Keratinocyte (primary cell): ENCODE measurements at regions not wholly inside any gene's neighbourhood (a gene's known extent, or its start where the extent isn't known, plus 50 kb on each side); places are given as distances from the start of the nearest gene placed in this dataset.

Experiments used
- DNase-seq: peaks from one replicate; pipeline ENCODE4 v3.0.0-alpha.2; 2011; ENCODE audit warnings: low read depth, missing footprints, low spot score
- FAIRE-seq: peaks from 2 replicates; lab custom pipeline; 2011; peaks lifted over from hg19 to GRCh38; lab: Jason Lieb, UNC
- H2AFZ ChIP-seq: 2 replicates; pipeline ENCODE4 v1.6.0; 2012; ENCODE audit warnings: low read length, control low read depth, inconsistent platforms; ENCODE audit not compliant: control insufficient read depth
- H3K27ac ChIP-seq: 2 replicates; pipeline ENCODE4 v1.5.1; 2011; ENCODE audit warnings: low read length; ENCODE audit not compliant: control insufficient read depth, insufficient read depth
- H3K27me3 ChIP-seq: 3 replicates; pipeline ENCODE4 v1.6.0; 2011; ENCODE audit warnings: low read length; ENCODE audit not compliant: control insufficient read depth, insufficient read depth; ENCODE audit errors: extremely low read depth
- H3K36me3 ChIP-seq, 2 experiments: 2 replicates in 1 of 2; 3 replicates in 1 of 2; pipeline ENCODE4 v1.5.1; 2011; ENCODE audit warnings: low read length in 2 of 2, mild to moderate bottlenecking in 1 of 2; ENCODE audit not compliant: control insufficient read depth in 2 of 2, insufficient read depth in 2 of 2; ENCODE audit errors: extremely low read depth in 1 of 2
- H3K4me1 ChIP-seq: 3 replicates; pipeline ENCODE4 v1.5.1; 2011; ENCODE audit warnings: low read length; ENCODE audit not compliant: control insufficient read depth, insufficient read depth; ENCODE audit errors: extremely low read depth
- H3K4me2 ChIP-seq: 3 replicates; pipeline ENCODE4 v1.6.0; 2011; ENCODE audit warnings: low read depth, low read length; ENCODE audit not compliant: control insufficient read depth, insufficient read depth; ENCODE audit errors: extremely low read depth
- H3K4me3 ChIP-seq, 3 experiments: fragments of 200-600 bp in 1 of 3; sonication (generic) in 1 of 3; 2 replicates in 2 of 3; 3 replicates in 1 of 3; pipeline ENCODE4 v1.5.1; 2011 to 2016; ENCODE audit warnings: low read length in 3 of 3, mild to moderate bottlenecking in 3 of 3, control low read depth in 2 of 3, inconsistent platforms in 1 of 3, low read depth in 1 of 3, mixed read lengths in 1 of 3, mixed run types in 1 of 3, moderate library complexity in 1 of 3; ENCODE audit not compliant: control insufficient read depth in 2 of 3, insufficient read depth in 2 of 3; ENCODE audit errors: extremely low read depth in 1 of 3
- H3K79me2 ChIP-seq: 2 replicates; pipeline ENCODE4 v1.6.0; 2012; ENCODE audit warnings: low read length; ENCODE audit not compliant: control insufficient read depth, insufficient read depth
- H3K9ac ChIP-seq: 3 replicates; pipeline ENCODE4 v1.6.0; 2011; ENCODE audit warnings: low read length; ENCODE audit not compliant: control insufficient read depth, insufficient read depth; ENCODE audit errors: extremely low read depth
- H3K9me1 ChIP-seq: 3 replicates; pipeline ENCODE4 v1.6.0; 2011; ENCODE audit warnings: low read length; ENCODE audit not compliant: control insufficient read depth, insufficient read depth; ENCODE audit errors: extremely low read depth
- H3K9me3 ChIP-seq: 2 replicates; pipeline ENCODE4 v1.5.1; 2012; ENCODE audit warnings: low read depth, low read length; ENCODE audit not compliant: control insufficient read depth
- H4K20me1 ChIP-seq: 3 replicates; pipeline ENCODE4 v1.6.0; 2011; ENCODE audit warnings: low read length; ENCODE audit not compliant: control insufficient read depth, insufficient read depth; ENCODE audit errors: extremely low read depth
- EZH2 ChIP-seq: IDR thresholded peaks from one replicate; pipeline ENCODE4 v1.6.1; 2012; ENCODE audit warnings: inconsistent platforms, mild to moderate bottlenecking, low read length, moderate library complexity
- dilution Hi-C: fragments of 300-500 bp; cut with MboI; formaldehyde crosslinking; loops from one replicate; pipeline ENCODE4 v1.7.0; 2020; ENCODE audit warnings: low sequenced_read_pairs; ENCODE audit not compliant: extremely low pct_ligation_motif_present
- TF ChIP-seq, protein P1 (sequence below), 3 experiments: IDR thresholded peaks in 1 of 3; conservative IDR thresholded peaks in 1 of 3; optimal IDR thresholded peaks in 1 of 3; 2 replicates in 2 of 3; 3 replicates in 1 of 3; pipeline versions ENCODE3 to v1.5.1; 2011; ENCODE audit warnings: low read length in 3 of 3, mild to moderate bottlenecking in 3 of 3, moderate library complexity in 2 of 3, control low read depth in 1 of 3, inconsistent platforms in 1 of 3; ENCODE audit not compliant: insufficient read depth in 2 of 3; ENCODE audit errors: extremely low read depth in 1 of 3

DNA sequence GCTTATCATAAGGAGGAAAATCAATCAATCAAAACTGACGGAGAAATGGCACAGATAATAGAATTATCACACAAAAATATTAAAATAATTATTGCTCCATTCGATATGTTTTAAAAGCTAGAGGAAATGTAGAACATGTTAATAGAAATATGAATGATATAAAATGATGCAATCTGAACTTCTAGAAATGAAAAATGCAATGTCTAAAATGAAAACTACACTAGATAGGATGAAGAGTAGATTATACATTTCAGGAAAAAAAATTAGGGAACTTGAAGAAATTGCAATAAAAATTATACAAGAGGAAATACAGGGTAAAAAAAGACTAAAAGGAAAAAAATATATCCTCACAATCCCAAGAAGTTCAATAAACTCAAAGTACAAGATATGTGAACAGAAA, 80.2 kb upstream of the TP63 start:
- no peak for DNase-seq
- no peak for FAIRE-seq
- dilution Hi-C loops: no loop called here
- H3K36me3 ChIP-seq: no peaks in the 10 kb centered on the region
- TF ChIP-seq, protein P1, sequence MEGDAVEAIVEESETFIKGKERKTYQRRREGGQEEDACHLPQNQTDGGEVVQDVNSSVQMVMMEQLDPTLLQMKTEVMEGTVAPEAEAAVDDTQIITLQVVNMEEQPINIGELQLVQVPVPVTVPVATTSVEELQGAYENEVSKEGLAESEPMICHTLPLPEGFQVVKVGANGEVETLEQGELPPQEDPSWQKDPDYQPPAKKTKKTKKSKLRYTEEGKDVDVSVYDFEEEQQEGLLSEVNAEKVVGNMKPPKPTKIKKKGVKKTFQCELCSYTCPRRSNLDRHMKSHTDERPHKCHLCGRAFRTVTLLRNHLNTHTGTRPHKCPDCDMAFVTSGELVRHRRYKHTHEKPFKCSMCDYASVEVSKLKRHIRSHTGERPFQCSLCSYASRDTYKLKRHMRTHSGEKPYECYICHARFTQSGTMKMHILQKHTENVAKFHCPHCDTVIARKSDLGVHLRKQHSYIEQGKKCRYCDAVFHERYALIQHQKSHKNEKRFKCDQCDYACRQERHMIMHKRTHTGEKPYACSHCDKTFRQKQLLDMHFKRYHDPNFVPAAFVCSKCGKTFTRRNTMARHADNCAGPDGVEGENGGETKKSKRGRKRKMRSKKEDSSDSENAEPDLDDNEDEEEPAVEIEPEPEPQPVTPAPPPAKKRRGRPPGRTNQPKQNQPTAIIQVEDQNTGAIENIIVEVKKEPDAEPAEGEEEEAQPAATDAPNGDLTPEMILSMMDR (optimal IDR thresholded peaks at IDR 0.05 in 1 of 3, IDR thresholded peaks at IDR 0.05 in 1 of 3, conservative IDR thresholded peaks at IDR 0.05 in 1 of 3; ENCODE audit: extremely low read depth in 1 of 3, insufficient read depth in 2 of 3, low read length in 3 of 3): no peak
- TF ChIP-seq EZH2: no peak
- H3K9me1 ChIP-seq: no peaks in the 10 kb centered on the region
- H2AFZ ChIP-seq: no peak overlapping the region
- H3K79me2 ChIP-seq: no peaks in the 10 kb centered on the region
- no peaks in the 10 kb centered on the region for H3K27me3 ChIP-seq
- no peak overlapping the region for H3K4me3 ChIP-seq
- H3K27ac ChIP-seq: no peak overlapping the region
- H4K20me1 ChIP-seq: no peaks in the 10 kb centered on the region
- no peaks in the 10 kb centered on the region for H3K9me3 ChIP-seq
- no peak overlapping the region for H3K4me2 ChIP-seq
- H3K9ac ChIP-seq: no peak overlapping the region
- no peaks in the 10 kb centered on the region for H3K4me1 ChIP-seq

DNA sequence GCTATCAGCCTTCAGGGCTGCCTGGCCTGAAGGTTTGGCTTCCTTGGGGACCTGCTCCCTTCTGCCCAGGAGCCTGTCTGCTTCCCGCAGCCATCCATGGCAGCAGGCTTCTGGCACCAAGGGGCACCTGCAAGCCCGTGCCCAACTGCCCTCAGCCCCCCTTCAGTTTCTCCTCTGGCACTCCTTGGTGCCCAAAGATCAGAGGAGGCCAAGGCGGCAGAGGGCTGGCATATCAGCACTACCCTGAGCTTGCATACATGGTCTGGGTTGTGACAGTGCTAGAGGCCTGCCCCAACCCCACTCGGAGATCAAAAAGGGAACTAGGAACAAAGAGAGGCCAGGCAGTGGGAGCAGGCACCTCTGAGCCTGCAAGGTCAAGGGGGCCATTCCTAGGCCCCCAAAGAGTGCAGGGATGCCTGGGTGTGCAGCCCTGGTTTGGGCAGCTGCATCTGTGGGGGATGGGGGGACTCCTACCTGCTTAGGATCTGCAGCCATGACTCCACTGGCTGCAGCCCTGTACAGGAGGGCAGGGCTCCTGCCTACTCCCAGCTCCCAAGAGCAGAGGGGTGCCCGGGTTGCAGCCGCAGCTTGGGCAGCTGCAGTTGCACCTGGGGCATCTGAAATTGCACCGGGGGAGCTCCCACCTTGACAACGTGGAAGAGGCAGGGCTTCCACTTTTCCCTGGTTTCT, 76.2 kb upstream of the TP63 start:
- Histone ChIP-seq H3K4me1 (peaks cover 5% of the 10 kb centered on the region), H3K79me2 (no peaks in the 10 kb centered on the region), H3K9ac (no peak overlapping the region), H4K20me1 (no peaks in the 10 kb centered on the region), H2AFZ (no peak overlapping the region), H3K36me3 (no peaks in the 10 kb centered on the region), H3K27ac (no peak overlapping the region), H3K27me3 (no peaks in the 10 kb centered on the region), H3K9me3 (no peaks in the 10 kb centered on the region), H3K9me1 (no peaks in the 10 kb centered on the region), H3K4me3 (no peak overlapping the region), H3K4me2 (no peak overlapping the region)
- dilution Hi-C loops: no loop called here
- DNase-seq: no peak
- no peak for TF ChIP-seq EZH2
- TF ChIP-seq, protein P1 (optimal IDR thresholded peaks at IDR 0.05 in 1 of 3, IDR thresholded peaks at IDR 0.05 in 1 of 3, conservative IDR thresholded peaks at IDR 0.05 in 1 of 3; ENCODE audit: extremely low read depth in 1 of 3, insufficient read depth in 2 of 3, low read length in 3 of 3): no peak
- FAIRE-seq: no peak
